HepG2 (cell line): ENCODE measurements at regions not wholly inside any gene's neighbourhood (a gene's known extent, or its start where the extent isn't known, plus 50 kb on each side); places are given as distances from the start of the nearest gene placed in this dataset.

ENCODE experiments used
- ATAC-seq: fragments of 200-7000 bp; cut with Tn5 transposase; 3 replicates; pipeline ENCODE4 v1.9.1; 2020; ENCODE audit warnings: mild to moderate bottlenecking, moderate library complexity
- BruUV-seq: library from RNA; stranded (reverse); fragments of 400-500 nt; replicated peaks from 2 replicates; lab custom pipeline; 2021; lab: Mats Ljungman, UMichigan
- CTCF ChIA-PET: fragments of 300-600 bp; formaldehyde crosslinking; extraction: SDS; loops from one replicate; lab custom pipeline; 2021; ENCODE audit warnings: low total read pairs, inconsistent platforms, low intra/inter-chr PET ratio; lab: Yijun Ruan, JAX
- POLR2A ChIA-PET: fragments of 350-600 bp; sonication (Branson Sonifier 250); formaldehyde crosslinking; loops from one replicate; lab custom pipeline; 2020; ENCODE audit warnings: antibody characterized with exemption, inconsistent platforms; lab: Yijun Ruan, JAX
- DNase-seq: peaks from one replicate; pipeline ENCODE4 v3.0.0-alpha.2; 2015; ENCODE audit warnings: low spot score
- FAIRE-seq: peaks from 3 replicates; lab custom pipeline; 2011; peaks lifted over from hg19 to GRCh38; lab: Jason Lieb, UNC
- H2AFZ ChIP-seq: one replicate; pipeline ENCODE4 v1.6.1; 2011; ENCODE audit warnings: low read length, inconsistent platforms
- H3K27ac ChIP-seq: fragments of 300-600 bp; 3 replicates; pipeline ENCODE4 v1.8.0; 2011; ENCODE audit warnings: mixed run types, mild to moderate bottlenecking, mixed read lengths, low read length, inconsistent platforms; ENCODE audit not compliant: insufficient read depth; ENCODE audit errors: extremely low read length
- H3K27me3 ChIP-seq, 2 experiments: fragments of 200-600 bp in 1 of 2; 2 replicates in 1 of 2; 3 replicates in 1 of 2; pipeline versions ENCODE4 v1.6.0 to v1.8.0; 2011; ENCODE audit warnings: low read length in 2 of 2, mild to moderate bottlenecking in 2 of 2, moderate library complexity in 2 of 2, inconsistent platforms in 1 of 2; ENCODE audit not compliant: insufficient read depth in 2 of 2, control insufficient read depth in 1 of 2
- H3K36me3 ChIP-seq, 2 experiments: fragments of 200-600 bp in 1 of 2; replicated peaks in 1 of 2; 2 replicates in 1 of 2; 3 replicates in 1 of 2; pipeline versions ENCODE4 v1.5.1 to v1.8.0; 2011; ENCODE audit warnings: low read length in 2 of 2, inconsistent platforms in 1 of 2; ENCODE audit not compliant: insufficient read depth in 2 of 2, control insufficient read depth in 1 of 2
- H3K4me1 ChIP-seq: 2 replicates; pipeline ENCODE4 v1.5.1; 2012; ENCODE audit warnings: low read length, inconsistent platforms; ENCODE audit not compliant: insufficient read depth
- H3K4me2 ChIP-seq: 2 replicates; pipeline ENCODE4 v1.6.0; 2011; ENCODE audit warnings: low read depth, low read length, inconsistent platforms
- H3K4me3 ChIP-seq, 3 experiments: fragments of 200-600 bp in 1 of 3; sonication (generic), shearing (Covaris generic) in 1 of 3; replicated peaks in 1 of 3; 2 replicates each; pipeline ENCODE4 v1.5.1; 2011 to 2016; ENCODE audit warnings: low read length in 3 of 3, inconsistent platforms in 2 of 3, low read depth in 2 of 3, mild to moderate bottlenecking in 2 of 3, control low read depth in 1 of 3, mixed read lengths in 1 of 3; ENCODE audit not compliant: insufficient read depth in 1 of 3
- H3K79me2 ChIP-seq: one replicate; pipeline ENCODE4 v1.6.1; 2011; ENCODE audit warnings: low read length, inconsistent platforms; ENCODE audit not compliant: insufficient read depth
- H3K9ac ChIP-seq: 2 replicates; pipeline ENCODE4 v1.6.0; 2011; ENCODE audit warnings: mild to moderate bottlenecking, low read depth, low read length, inconsistent platforms; ENCODE audit not compliant: insufficient read depth
- H3K9me3 ChIP-seq: 2 replicates; pipeline ENCODE4 v1.5.1; 2012; ENCODE audit warnings: mild to moderate bottlenecking, low read length
- H4K20me1 ChIP-seq: 2 replicates; pipeline ENCODE4 v1.6.0; 2011; ENCODE audit warnings: inconsistent platforms, mild to moderate bottlenecking, low read length, moderate library complexity; ENCODE audit not compliant: insufficient read depth
- BHLHE40 ChIP-seq: IDR thresholded peaks from 2 replicates; pipeline ENCODE4 v1.6.1; 2011; ENCODE audit warnings: low read length, improper control_type of control experiment
- KLF16 ChIP-seq, 2 experiments: sonication (generic) in 1 of 2; formaldehyde crosslinking in 1 of 2; IDR thresholded peaks; 2 replicates each; pipeline versions ENCODE4 v1.6.1 to v1.8.0; 2016 to 2023; ENCODE audit warnings: missing genetic modification reagents in 2 of 2, missing compliant biosample characterization in 1 of 2
- MTF1 ChIP-seq: sonication (generic); formaldehyde crosslinking; IDR thresholded peaks from 2 replicates; pipeline ENCODE4 v1.5.0; 2020; ENCODE audit warnings: missing genetic modification reagents
- MTF2 ChIP-seq: sonication (generic); formaldehyde crosslinking; IDR thresholded peaks from 2 replicates; pipeline ENCODE4 v1.5.0; 2020; ENCODE audit warnings: missing genetic modification reagents, borderline replicate concordance
- NFIB ChIP-seq: sonication (generic); formaldehyde crosslinking; IDR thresholded peaks from 2 replicates; pipeline ENCODE4 v1.9.0; 2021; ENCODE audit warnings: missing genetic modification reagents, mild to moderate bottlenecking, borderline replicate concordance
- NR2F6 ChIP-seq, 2 experiments: IDR thresholded peaks; 2 replicates each; pipeline ENCODE4 v1.6.1; 2016; ENCODE audit warnings: antibody characterized with exemption in 1 of 2, mild to moderate bottlenecking in 1 of 2
- SCMH1 ChIP-seq: sonication (generic); formaldehyde crosslinking; IDR thresholded peaks from 2 replicates; pipeline ENCODE4 v1.9.0; 2021; ENCODE audit warnings: missing genetic modification reagents, mild to moderate bottlenecking, borderline replicate concordance
- TBX2 ChIP-seq: sonication (generic); formaldehyde crosslinking; IDR thresholded peaks from 2 replicates; pipeline ENCODE4 v1.5.0; 2020; ENCODE audit warnings: missing genetic modification reagents, mild to moderate bottlenecking, borderline replicate concordance
- ZKSCAN5 ChIP-seq: sonication (generic); formaldehyde crosslinking; IDR thresholded peaks from 2 replicates; pipeline ENCODE4 v1.5.1; 2020; ENCODE audit warnings: mild to moderate bottlenecking, missing genetic modification reagents
- ZNF10 ChIP-seq: sonication (generic); formaldehyde crosslinking; IDR thresholded peaks from 2 replicates; pipeline ENCODE4 v1.4.0; 2020; ENCODE audit warnings: mild to moderate bottlenecking, low read depth, missing genetic modification reagents, borderline replicate concordance
- ZNF337 ChIP-seq: sonication (generic); formaldehyde crosslinking; IDR thresholded peaks from 2 replicates; pipeline ENCODE4 v1.5.1; 2020; ENCODE audit warnings: missing genetic modification reagents, low read depth, mild to moderate bottlenecking, borderline replicate concordance
- ZNF382 ChIP-seq: sonication (generic); formaldehyde crosslinking; IDR thresholded peaks from 2 replicates; pipeline ENCODE4 v1.5.0; 2020; ENCODE audit warnings: missing genetic modification reagents, mild to moderate bottlenecking, borderline replicate concordance
- ZNF543 ChIP-seq: sonication (generic); formaldehyde crosslinking; IDR thresholded peaks from 2 replicates; pipeline ENCODE4 v1.4.0; 2020; ENCODE audit warnings: mild to moderate bottlenecking, missing genetic modification reagents
- ZNF619 ChIP-seq: sonication (generic); formaldehyde crosslinking; IDR thresholded peaks from 2 replicates; pipeline ENCODE4 v1.4.0; 2020; ENCODE audit warnings: mild to moderate bottlenecking, missing genetic modification reagents
- ZNF790 ChIP-seq: sonication (generic); formaldehyde crosslinking; IDR thresholded peaks from 2 replicates; pipeline ENCODE4 v1.8.0; 2022; ENCODE audit warnings: missing genetic modification reagents, mild to moderate bottlenecking, borderline replicate concordance
- WGBS: methylation state at CpG from one replicate; pipeline ENCODE4 v1.1.6; 2017; ENCODE audit warnings: low lambda C conversion rate; 5-methylcytosine and 5-hydroxymethylcytosine counted together
- in situ Hi-C: cut with HindIII; loops from 2 replicates; pipeline ENCODE4 v1.10.0; 2017; ENCODE audit warnings: low pct_unique_long_range_greater_than_20kb; ENCODE audit not compliant: extremely low pct_ligation_motif_present
- intact Hi-C: fragments of 100-400 bp; cut with micrococcal nuclease; formaldehyde crosslinking; loops from one replicate; pipeline ENCODE4 v1.10.0; 2022; ENCODE audit not compliant: unreplicated experiment
- TF ChIP-seq, protein P1 (sequence below): sonication (generic); formaldehyde crosslinking; IDR thresholded peaks from 2 replicates; pipeline ENCODE4 v1.5.0; 2020; ENCODE audit warnings: mild to moderate bottlenecking, missing genetic modification reagents
- TF ChIP-seq, protein P2 (sequence below): sonication (generic); formaldehyde crosslinking; IDR thresholded peaks from 2 replicates; pipeline ENCODE4 v1.4.0; 2020; ENCODE audit warnings: mild to moderate bottlenecking, missing genetic modification reagents, borderline replicate concordance

DNA sequence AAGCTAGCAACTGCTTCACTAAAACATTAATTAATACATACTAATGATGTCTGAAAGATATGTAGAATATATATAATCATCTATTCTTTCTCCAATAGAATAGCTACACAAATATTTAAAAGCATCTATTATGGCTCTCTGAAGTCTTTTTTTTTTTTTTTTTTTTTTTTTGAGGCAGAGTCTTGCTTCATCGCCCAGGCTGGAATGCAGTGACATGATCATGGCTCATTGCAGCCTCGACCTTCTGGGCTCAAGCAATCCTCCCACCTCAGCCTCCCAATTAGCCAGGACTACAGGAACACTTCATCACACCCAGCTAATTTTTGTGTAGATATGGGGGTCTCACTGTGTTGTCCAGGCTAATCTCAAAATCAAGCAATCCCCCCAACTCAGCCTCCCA, 120.4 kb upstream of the KYNU start:
- no peak for DNase-seq
- Histone ChIP-seq H3K79me2 (no peaks in the 10 kb centered on the region), H3K4me3 (no peak overlapping the region), H3K9me3 (no peaks in the 10 kb centered on the region), H3K9ac (no peak overlapping the region), H3K27ac (no peak overlapping the region), H4K20me1 (no peaks in the 10 kb centered on the region), H3K36me3 (no peaks in the 10 kb centered on the region), H3K27me3 (no peaks in the 10 kb centered on the region), H3K4me1 (no peaks in the 10 kb centered on the region; the same call in 1 of the 2 replicates), H2AFZ (no peak overlapping the region), H3K4me2 (no peak overlapping the region)
- 1% methylated on average over 2 of the region's 2 CpGs for WGBS
- no peak for ATAC-seq
- FAIRE-seq: no peak
- CTCF ChIA-PET: no interaction called here
- POLR2A ChIA-PET: no interaction called here
- no TSS peak for BruUV-seq
- in situ Hi-C loops: no loop called here
- TF ChIP-seq SCMH1 (no peak), ZNF790 (CRISPR knock-in tag) (no peak), KLF16 (CRISPR knock-in tag; IDR thresholded peaks at IDR 0.05) (no peak), TBX2 (CRISPR knock-in tag) (no peak)
- TF ChIP-seq, protein P1, sequence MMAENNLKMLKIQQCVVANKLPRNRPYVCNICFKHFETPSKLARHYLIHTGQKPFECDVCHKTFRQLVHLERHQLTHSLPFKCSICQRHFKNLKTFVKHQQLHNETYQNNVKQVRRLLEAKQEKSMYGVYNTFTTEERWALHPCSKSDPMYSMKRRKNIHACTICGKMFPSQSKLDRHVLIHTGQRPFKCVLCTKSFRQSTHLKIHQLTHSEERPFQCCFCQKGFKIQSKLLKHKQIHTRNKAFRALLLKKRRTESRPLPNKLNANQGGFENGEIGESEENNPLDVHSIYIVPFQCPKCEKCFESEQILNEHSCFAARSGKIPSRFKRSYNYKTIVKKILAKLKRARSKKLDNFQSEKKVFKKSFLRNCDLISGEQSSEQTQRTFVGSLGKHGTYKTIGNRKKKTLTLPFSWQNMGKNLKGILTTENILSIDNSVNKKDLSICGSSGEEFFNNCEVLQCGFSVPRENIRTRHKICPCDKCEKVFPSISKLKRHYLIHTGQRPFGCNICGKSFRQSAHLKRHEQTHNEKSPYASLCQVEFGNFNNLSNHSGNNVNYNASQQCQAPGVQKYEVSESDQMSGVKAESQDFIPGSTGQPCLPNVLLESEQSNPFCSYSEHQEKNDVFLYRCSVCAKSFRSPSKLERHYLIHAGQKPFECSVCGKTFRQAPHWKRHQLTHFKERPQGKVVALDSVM (CRISPR knock-in tag): peak; percentile 38; the same call in 1 of the 2 replicates
- intact Hi-C loops: no loop called here

DNA sequence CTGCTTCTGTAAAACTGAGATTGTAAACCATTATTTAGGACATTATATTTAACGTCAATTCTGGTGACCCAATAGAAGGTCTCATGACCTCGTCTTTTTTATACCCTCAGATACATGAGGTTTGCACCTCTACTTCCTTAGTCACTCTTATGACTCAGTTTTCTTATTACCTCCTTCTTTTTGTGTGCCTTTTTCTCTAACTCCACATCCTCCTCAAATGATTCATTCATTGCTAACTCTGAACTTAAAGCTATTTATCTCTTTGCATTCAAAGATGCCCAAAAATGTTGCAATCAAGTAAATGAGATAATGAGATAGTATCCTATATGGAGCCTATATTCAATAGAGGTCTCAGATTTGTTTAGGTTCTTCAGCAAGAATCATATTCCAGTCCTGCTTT, 121.0 kb upstream of the KYNU start:
- Histone ChIP-seq H4K20me1 (no peaks in the 10 kb centered on the region), H2AFZ (no peak overlapping the region), H3K36me3 (no peaks in the 10 kb centered on the region), H3K9me3 (no peaks in the 10 kb centered on the region), H3K9ac (no peak overlapping the region), H3K27ac (no peak overlapping the region), H3K27me3 (no peaks in the 10 kb centered on the region), H3K4me2 (no peak overlapping the region), H3K4me3 (no peak overlapping the region), H3K4me1 (no peaks in the 10 kb centered on the region; the same call in 1 of the 2 replicates), H3K79me2 (no peaks in the 10 kb centered on the region)
- ATAC-seq (no peak), FAIRE-seq (no peak), DNase-seq (no peak)
- ChIA-PET POLR2A (no interaction called here), CTCF (no interaction called here)
- BruUV-seq: no TSS peak
- WGBS: 1% methylated on average over 2 of the region's 2 CpGs
- intact Hi-C loops (no loop called here), in situ Hi-C loops (no loop called here)
- no peak for TF ChIP-seq ZNF10 (CRISPR knock-in tag)
- no peak for TF ChIP-seq BHLHE40
- TF ChIP-seq NFIB: no peak
- no peak for TF ChIP-seq ZKSCAN5 (CRISPR knock-in tag)
- TF ChIP-seq ZNF382 (CRISPR knock-in tag): no peak
- no peak for TF ChIP-seq NR2F6 (IDR thresholded peaks at IDR 0.05)
- no peak for TF ChIP-seq NR2F6 (CRISPR knock-in tag; IDR thresholded peaks at IDR 0.05)
- no peak for TF ChIP-seq MTF2
- no peak for TF ChIP-seq MTF1 (CRISPR knock-in tag)
- no peak for TF ChIP-seq ZNF543
- TF ChIP-seq ZNF337 (CRISPR knock-in tag): no peak
- TF ChIP-seq ZNF619 (CRISPR knock-in tag): no peak
- TF ChIP-seq, protein P2, sequence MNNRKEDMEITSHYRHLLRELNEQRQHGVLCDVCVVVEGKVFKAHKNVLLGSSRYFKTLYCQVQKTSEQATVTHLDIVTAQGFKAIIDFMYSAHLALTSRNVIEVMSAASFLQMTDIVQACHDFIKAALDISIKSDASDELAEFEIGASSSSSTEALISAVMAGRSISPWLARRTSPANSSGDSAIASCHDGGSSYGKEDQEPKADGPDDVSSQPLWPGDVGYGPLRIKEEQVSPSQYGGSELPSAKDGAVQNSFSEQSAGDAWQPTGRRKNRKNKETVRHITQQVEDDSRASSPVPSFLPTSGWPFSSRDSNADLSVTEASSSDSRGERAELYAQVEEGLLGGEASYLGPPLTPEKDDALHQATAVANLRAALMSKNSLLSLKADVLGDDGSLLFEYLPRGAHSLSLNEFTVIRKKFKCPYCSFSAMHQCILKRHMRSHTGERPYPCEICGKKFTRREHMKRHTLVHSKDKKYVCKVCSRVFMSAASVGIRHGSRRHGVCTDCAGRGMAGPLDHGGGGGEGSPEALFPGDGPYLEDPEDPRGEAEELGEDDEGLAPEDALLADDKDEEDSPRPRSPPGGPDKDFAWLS (CRISPR knock-in tag): no peak
